HepG2 (cell line): ENCODE measurements at regions not wholly inside any gene's neighbourhood (a gene's known extent, or its start where the extent isn't known, plus 50 kb on each side); places are given as distances from the start of the nearest gene placed in this dataset.

Experiments used
- ATAC-seq: fragments of 200-7000 bp; cut with Tn5 transposase; 3 replicates; pipeline ENCODE4 v1.9.1; 2020; ENCODE audit warnings: mild to moderate bottlenecking, moderate library complexity
- BruUV-seq: library from RNA; stranded (reverse); fragments of 400-500 nt; replicated peaks from 2 replicates; lab custom pipeline; 2021; lab: Mats Ljungman, UMichigan
- CTCF ChIA-PET: fragments of 300-600 bp; formaldehyde crosslinking; extraction: SDS; loops from one replicate; lab custom pipeline; 2021; ENCODE audit warnings: low total read pairs, inconsistent platforms, low intra/inter-chr PET ratio; lab: Yijun Ruan, JAX
- POLR2A ChIA-PET: fragments of 350-600 bp; sonication (Branson Sonifier 250); formaldehyde crosslinking; loops from one replicate; lab custom pipeline; 2020; ENCODE audit warnings: antibody characterized with exemption, inconsistent platforms; lab: Yijun Ruan, JAX
- DNase-seq: peaks from one replicate; pipeline ENCODE4 v3.0.0-alpha.2; 2015; ENCODE audit warnings: low spot score
- FAIRE-seq: peaks from 3 replicates; lab custom pipeline; 2011; peaks lifted over from hg19 to GRCh38; lab: Jason Lieb, UNC
- H2AFZ ChIP-seq: one replicate; pipeline ENCODE4 v1.6.1; 2011; ENCODE audit warnings: low read length, inconsistent platforms
- H3K27ac ChIP-seq: fragments of 300-600 bp; 3 replicates; pipeline ENCODE4 v1.8.0; 2011; ENCODE audit warnings: mixed run types, mild to moderate bottlenecking, mixed read lengths, low read length, inconsistent platforms; ENCODE audit not compliant: insufficient read depth; ENCODE audit errors: extremely low read length
- H3K27me3 ChIP-seq, 2 experiments: fragments of 200-600 bp in 1 of 2; 2 replicates in 1 of 2; 3 replicates in 1 of 2; pipeline versions ENCODE4 v1.6.0 to v1.8.0; 2011; ENCODE audit warnings: low read length in 2 of 2, mild to moderate bottlenecking in 2 of 2, moderate library complexity in 2 of 2, inconsistent platforms in 1 of 2; ENCODE audit not compliant: insufficient read depth in 2 of 2, control insufficient read depth in 1 of 2
- H3K36me3 ChIP-seq, 2 experiments: fragments of 200-600 bp in 1 of 2; replicated peaks in 1 of 2; 2 replicates in 1 of 2; 3 replicates in 1 of 2; pipeline versions ENCODE4 v1.5.1 to v1.8.0; 2011; ENCODE audit warnings: low read length in 2 of 2, inconsistent platforms in 1 of 2; ENCODE audit not compliant: insufficient read depth in 2 of 2, control insufficient read depth in 1 of 2
- H3K4me1 ChIP-seq: 2 replicates; pipeline ENCODE4 v1.5.1; 2012; ENCODE audit warnings: low read length, inconsistent platforms; ENCODE audit not compliant: insufficient read depth
- H3K4me2 ChIP-seq: 2 replicates; pipeline ENCODE4 v1.6.0; 2011; ENCODE audit warnings: low read depth, low read length, inconsistent platforms
- H3K4me3 ChIP-seq, 3 experiments: fragments of 200-600 bp in 1 of 3; sonication (generic), shearing (Covaris generic) in 1 of 3; replicated peaks in 1 of 3; 2 replicates each; pipeline ENCODE4 v1.5.1; 2011 to 2016; ENCODE audit warnings: low read length in 3 of 3, inconsistent platforms in 2 of 3, low read depth in 2 of 3, mild to moderate bottlenecking in 2 of 3, control low read depth in 1 of 3, mixed read lengths in 1 of 3; ENCODE audit not compliant: insufficient read depth in 1 of 3
- H3K79me2 ChIP-seq: one replicate; pipeline ENCODE4 v1.6.1; 2011; ENCODE audit warnings: low read length, inconsistent platforms; ENCODE audit not compliant: insufficient read depth
- H3K9ac ChIP-seq: 2 replicates; pipeline ENCODE4 v1.6.0; 2011; ENCODE audit warnings: mild to moderate bottlenecking, low read depth, low read length, inconsistent platforms; ENCODE audit not compliant: insufficient read depth
- H3K9me3 ChIP-seq: 2 replicates; pipeline ENCODE4 v1.5.1; 2012; ENCODE audit warnings: mild to moderate bottlenecking, low read length
- H4K20me1 ChIP-seq: 2 replicates; pipeline ENCODE4 v1.6.0; 2011; ENCODE audit warnings: inconsistent platforms, mild to moderate bottlenecking, low read length, moderate library complexity; ENCODE audit not compliant: insufficient read depth
- CREB1 ChIP-seq, 2 experiments: fragments of 450-650 bp in 1 of 2; IDR thresholded peaks; 2 replicates each; pipeline ENCODE4 v1.6.1; 2016 to 2017; ENCODE audit warnings: control low read depth in 1 of 2, mild to moderate bottlenecking in 1 of 2, missing compliant biosample characterization in 1 of 2, missing genetic modification characterization in 1 of 2
- HDAC2 ChIP-seq: sonication (generic); formaldehyde crosslinking; IDR thresholded peaks from 2 replicates; pipeline ENCODE4 v1.4.0; 2020; ENCODE audit warnings: missing genetic modification reagents
- KMT2B ChIP-seq: IDR thresholded peaks from 2 replicates; pipeline ENCODE4 v1.6.1; 2016; ENCODE audit warnings: missing genetic modification reagents, missing compliant biosample characterization
- MAFK ChIP-seq, 2 experiments: IDR thresholded peaks in 1 of 2; conservative IDR thresholded peaks in 1 of 2; 2 replicates each; pipeline ENCODE4 v1.6.1; 2011; ENCODE audit warnings: improper control_type of control experiment in 2 of 2, low read length in 2 of 2
- MED13 ChIP-seq: sonication (generic); formaldehyde crosslinking; IDR thresholded peaks from 2 replicates; pipeline ENCODE4 v1.5.0; 2020; ENCODE audit warnings: missing genetic modification reagents
- NFIC ChIP-seq: IDR thresholded peaks from 2 replicates; pipeline ENCODE4 v1.6.1; 2012; ENCODE audit warnings: mild to moderate bottlenecking, low read length, inconsistent platforms
- RARA ChIP-seq: IDR thresholded peaks from 2 replicates; pipeline ENCODE4 v1.6.1; 2016; ENCODE audit warnings: missing genetic modification reagents, missing compliant biosample characterization
- RARG ChIP-seq: sonication (generic); formaldehyde crosslinking; IDR thresholded peaks from 2 replicates; pipeline ENCODE4 v1.4.0; 2020; ENCODE audit warnings: low read depth, mild to moderate bottlenecking, missing genetic modification reagents
- ZMYM2 ChIP-seq: sonication (generic); formaldehyde crosslinking; IDR thresholded peaks from 2 replicates; pipeline ENCODE4 v1.8.0; 2022; ENCODE audit warnings: mild to moderate bottlenecking, missing genetic modification reagents
- ZNF335 ChIP-seq: sonication (generic); formaldehyde crosslinking; IDR thresholded peaks from 2 replicates; pipeline ENCODE4 v1.4.0; 2020; ENCODE audit warnings: missing genetic modification reagents
- ZNF34 ChIP-seq: sonication (generic); formaldehyde crosslinking; IDR thresholded peaks from 2 replicates; pipeline ENCODE4 v1.4.0; 2020; ENCODE audit warnings: mild to moderate bottlenecking, missing genetic modification reagents, borderline replicate concordance
- ZSCAN12 ChIP-seq: sonication (generic); formaldehyde crosslinking; IDR thresholded peaks from 2 replicates; pipeline ENCODE4 v1.9.0; 2021; ENCODE audit warnings: mild to moderate bottlenecking, missing genetic modification reagents
- WGBS: methylation state at CpG from one replicate; pipeline ENCODE4 v1.1.6; 2017; ENCODE audit warnings: low lambda C conversion rate; 5-methylcytosine and 5-hydroxymethylcytosine counted together
- in situ Hi-C: cut with HindIII; loops from 2 replicates; pipeline ENCODE4 v1.10.0; 2017; ENCODE audit warnings: low pct_unique_long_range_greater_than_20kb; ENCODE audit not compliant: extremely low pct_ligation_motif_present
- intact Hi-C: fragments of 100-400 bp; cut with micrococcal nuclease; formaldehyde crosslinking; loops from one replicate; pipeline ENCODE4 v1.10.0; 2022; ENCODE audit not compliant: unreplicated experiment
- TF ChIP-seq, protein P1 (sequence below): sonication (generic); formaldehyde crosslinking; IDR thresholded peaks from 2 replicates; pipeline ENCODE4 v1.5.0; 2020; ENCODE audit warnings: missing genetic modification reagents, mild to moderate bottlenecking, borderline replicate concordance
- TF ChIP-seq, protein P2 (sequence below): sonication (generic); formaldehyde crosslinking; IDR thresholded peaks from 2 replicates; pipeline ENCODE4 v1.8.0; 2022; ENCODE audit warnings: mild to moderate bottlenecking, missing genetic modification reagents, moderate library complexity
- TF ChIP-seq, protein P3 (sequence below): sonication (generic); formaldehyde crosslinking; IDR thresholded peaks from 2 replicates; pipeline ENCODE4 v1.5.1; 2020; ENCODE audit warnings: missing genetic modification reagents, mild to moderate bottlenecking, borderline replicate concordance
- TF ChIP-seq, protein P4 (sequence below): sonication (generic); formaldehyde crosslinking; conservative IDR thresholded peaks from 2 replicates; pipeline ENCODE4 v1.8.1; 2023; ENCODE audit warnings: missing genetic modification reagents

DNA sequence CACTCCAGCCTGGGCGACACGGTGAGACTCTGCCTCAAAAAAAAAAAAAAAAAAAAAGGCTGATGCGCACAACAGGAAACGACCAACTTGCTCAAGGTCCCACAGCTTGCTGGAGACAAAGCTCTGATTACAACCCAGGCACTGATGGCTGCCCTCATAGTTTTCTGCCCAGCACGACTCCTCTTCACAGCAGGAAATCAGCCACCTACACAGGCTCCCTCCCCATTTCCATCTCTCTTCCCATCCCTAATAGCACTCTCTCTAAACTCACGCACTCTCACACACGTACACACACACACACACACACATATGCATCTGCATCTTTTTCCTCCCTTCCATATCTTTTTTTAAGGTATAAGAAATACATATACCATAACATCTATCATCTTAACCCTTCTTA is 153.5 kb upstream of the SOD1 start:
- BruUV-seq: no TSS peak
- no peaks in the 10 kb centered on the region for H3K36me3 ChIP-seq
- intact Hi-C loops: loop anchor here (10.0 kb wide), 1 partner anchor 909 kb away; the partner anchor contains the start of gene EVA1C
- no peak overlapping the region for H3K27ac ChIP-seq
- peaks cover 7% of the 10 kb centered on the region for H3K4me1 ChIP-seq
- H3K9me3 ChIP-seq: no peaks in the 10 kb centered on the region
- H3K9ac ChIP-seq: no peak overlapping the region
- ATAC-seq (no peak), DNase-seq (no peak), FAIRE-seq (no peak)
- H2AFZ ChIP-seq: no peak overlapping the region
- no peak overlapping the region for H3K4me3 ChIP-seq
- H3K27me3 ChIP-seq: no peaks in the 10 kb centered on the region
- no peak for TF ChIP-seq HDAC2
- TF ChIP-seq, protein P1, sequence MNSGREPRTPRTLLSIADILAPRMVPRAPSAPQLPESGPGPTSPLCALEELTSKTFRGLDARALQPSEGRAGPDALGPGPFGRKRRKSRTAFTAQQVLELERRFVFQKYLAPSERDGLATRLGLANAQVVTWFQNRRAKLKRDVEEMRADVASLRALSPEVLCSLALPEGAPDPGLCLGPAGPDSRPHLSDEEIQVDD: no peak
- no peak for TF ChIP-seq MAFK (conservative IDR thresholded peaks at IDR 0.05 in 1 of 2, IDR thresholded peaks at IDR 0.05 in 1 of 2; ENCODE audit: low read length in 2 of 2)
- no peak for TF ChIP-seq ZNF34 (CRISPR knock-in tag)
- no peak for TF ChIP-seq ZSCAN12
- TF ChIP-seq KMT2B (CRISPR knock-in tag): no peak
- no peak for TF ChIP-seq ZNF335 (CRISPR knock-in tag)
- no peak for TF ChIP-seq CREB1 (IDR thresholded peaks at IDR 0.05)
- TF ChIP-seq CREB1 (CRISPR knock-in tag; IDR thresholded peaks at IDR 0.05): no peak
- no peak for TF ChIP-seq NFIC
- no peak for TF ChIP-seq ZMYM2
- ChIA-PET CTCF (no interaction called here), POLR2A (no interaction called here)
- no peaks in the 10 kb centered on the region for H3K79me2 ChIP-seq
- 49% methylated on average over 7 of the region's 7 CpGs for WGBS
- in situ Hi-C loops: no loop called here
- H3K4me2 ChIP-seq: no peak overlapping the region
- H4K20me1 ChIP-seq: no peaks in the 10 kb centered on the region

DNA sequence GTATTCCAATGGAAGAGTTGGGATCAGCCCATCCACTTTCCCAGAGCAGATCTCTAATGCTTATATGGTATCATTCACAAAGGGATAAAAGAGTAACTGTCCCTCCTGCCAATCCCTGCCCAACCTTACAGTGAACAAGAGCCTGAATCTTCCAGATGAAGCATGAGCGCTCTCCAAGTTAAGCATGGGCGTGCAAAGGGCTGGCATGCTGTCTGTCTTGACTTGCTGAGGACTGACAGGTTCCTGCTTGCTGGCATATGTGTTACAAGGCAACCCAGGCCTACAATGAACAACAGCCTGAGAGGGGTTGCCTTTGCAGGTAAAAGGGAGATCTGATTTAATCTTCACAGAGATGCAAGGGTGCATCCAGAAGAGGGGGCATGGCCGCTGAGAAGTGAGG is 155.6 kb upstream of the SOD1 start:
- Histone ChIP-seq H3K4me3 (no peak overlapping the region), H3K27me3 (no peaks in the 10 kb centered on the region), H3K9ac (no peak overlapping the region), H4K20me1 (no peaks in the 10 kb centered on the region), H3K36me3 (no peaks in the 10 kb centered on the region), H3K79me2 (no peaks in the 10 kb centered on the region), H3K4me1 (peaks cover 13% of the 10 kb centered on the region), H3K4me2 (no peak overlapping the region), H3K27ac (no peak overlapping the region), H2AFZ (no peak overlapping the region), H3K9me3 (no peaks in the 10 kb centered on the region)
- BruUV-seq: no TSS peak
- POLR2A ChIA-PET: no interaction called here
- 36% methylated on average over 2 of the region's 3 CpGs for WGBS
- in situ Hi-C loops (no loop called here), intact Hi-C loops (loop anchor here (10.0 kb wide), 1 partner anchor 911 kb away; the partner anchor contains the start of gene EVA1C)
- no peak for DNase-seq
- CTCF ChIA-PET: no interaction called here
- FAIRE-seq: no peak
- no peak for ATAC-seq
- no peak for TF ChIP-seq RARA (CRISPR knock-in tag)
- TF ChIP-seq RARG (CRISPR knock-in tag): no peak
- TF ChIP-seq, protein P2, sequence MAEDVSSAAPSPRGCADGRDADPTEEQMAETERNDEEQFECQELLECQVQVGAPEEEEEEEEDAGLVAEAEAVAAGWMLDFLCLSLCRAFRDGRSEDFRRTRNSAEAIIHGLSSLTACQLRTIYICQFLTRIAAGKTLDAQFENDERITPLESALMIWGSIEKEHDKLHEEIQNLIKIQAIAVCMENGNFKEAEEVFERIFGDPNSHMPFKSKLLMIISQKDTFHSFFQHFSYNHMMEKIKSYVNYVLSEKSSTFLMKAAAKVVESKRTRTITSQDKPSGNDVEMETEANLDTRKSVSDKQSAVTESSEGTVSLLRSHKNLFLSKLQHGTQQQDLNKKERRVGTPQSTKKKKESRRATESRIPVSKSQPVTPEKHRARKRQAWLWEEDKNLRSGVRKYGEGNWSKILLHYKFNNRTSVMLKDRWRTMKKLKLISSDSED: no peak
- TF ChIP-seq MED13 (CRISPR knock-in tag): no peak
- TF ChIP-seq, protein P3, sequence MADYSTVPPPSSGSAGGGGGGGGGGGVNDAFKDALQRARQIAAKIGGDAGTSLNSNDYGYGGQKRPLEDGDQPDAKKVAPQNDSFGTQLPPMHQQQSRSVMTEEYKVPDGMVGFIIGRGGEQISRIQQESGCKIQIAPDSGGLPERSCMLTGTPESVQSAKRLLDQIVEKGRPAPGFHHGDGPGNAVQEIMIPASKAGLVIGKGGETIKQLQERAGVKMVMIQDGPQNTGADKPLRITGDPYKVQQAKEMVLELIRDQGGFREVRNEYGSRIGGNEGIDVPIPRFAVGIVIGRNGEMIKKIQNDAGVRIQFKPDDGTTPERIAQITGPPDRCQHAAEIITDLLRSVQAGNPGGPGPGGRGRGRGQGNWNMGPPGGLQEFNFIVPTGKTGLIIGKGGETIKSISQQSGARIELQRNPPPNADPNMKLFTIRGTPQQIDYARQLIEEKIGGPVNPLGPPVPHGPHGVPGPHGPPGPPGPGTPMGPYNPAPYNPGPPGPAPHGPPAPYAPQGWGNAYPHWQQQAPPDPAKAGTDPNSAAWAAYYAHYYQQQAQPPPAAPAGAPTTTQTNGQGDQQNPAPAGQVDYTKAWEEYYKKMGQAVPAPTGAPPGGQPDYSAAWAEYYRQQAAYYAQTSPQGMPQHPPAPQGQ: no peak
- TF ChIP-seq, protein P4, sequence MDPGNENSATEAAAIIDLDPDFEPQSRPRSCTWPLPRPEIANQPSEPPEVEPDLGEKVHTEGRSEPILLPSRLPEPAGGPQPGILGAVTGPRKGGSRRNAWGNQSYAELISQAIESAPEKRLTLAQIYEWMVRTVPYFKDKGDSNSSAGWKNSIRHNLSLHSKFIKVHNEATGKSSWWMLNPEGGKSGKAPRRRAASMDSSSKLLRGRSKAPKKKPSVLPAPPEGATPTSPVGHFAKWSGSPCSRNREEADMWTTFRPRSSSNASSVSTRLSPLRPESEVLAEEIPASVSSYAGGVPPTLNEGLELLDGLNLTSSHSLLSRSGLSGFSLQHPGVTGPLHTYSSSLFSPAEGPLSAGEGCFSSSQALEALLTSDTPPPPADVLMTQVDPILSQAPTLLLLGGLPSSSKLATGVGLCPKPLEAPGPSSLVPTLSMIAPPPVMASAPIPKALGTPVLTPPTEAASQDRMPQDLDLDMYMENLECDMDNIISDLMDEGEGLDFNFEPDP: no peak
